Kidney glomerular epithelial cell (primary cell): ENCODE measurements at regions not wholly inside any gene's neighbourhood (a gene's known extent, or its start where the extent isn't known, plus 50 kb on each side); places are given as distances from the start of the nearest gene placed in this dataset.
"Not testable (repeated sequence)": the region's sequence is repeated elsewhere in the genome, so short reads cannot be mapped to it uniquely, and the experiment has no call there.

Experiments
- DNase-seq: peaks from one replicate; lab custom pipeline; 2025; lab: John Stamatoyannopoulos, UW

- no peak for DNase-seq
Measured at GRCh38 chr21:22020221-22020620, 1022.0 kb downstream of the NCAM2 start.

- not testable (repeated sequence) for DNase-seq
Measured at GRCh38 chr21:22023896-22024295, 1025.7 kb downstream of the NCAM2 start.

GRCh38 chr21:22044431-22044830 is 1046.2 kb downstream of the NCAM2 start:
- no peak for DNase-seq

- no peak for DNase-seq
Measured at GRCh38 chr21:22046576-22046975, 1048.4 kb downstream of the NCAM2 start.

GRCh38 chr21:22056904-22057303 is 1058.7 kb downstream of the NCAM2 start:
- DNase-seq = no peak

GRCh38 chr21:22062472-22063139 is 1064.4 kb downstream of the NCAM2 start:
- DNase-seq = no peak

- no peak for DNase-seq
Measured at GRCh38 chr21:22063140-22063539, 1064.9 kb downstream of the NCAM2 start.

- DNase-seq = no peak
Measured at GRCh38 chr21:22076471-22076870, 1078.3 kb downstream of the NCAM2 start.

GRCh38 chr21:22083899-22084298 is 1085.7 kb downstream of the NCAM2 start:
- no peak for DNase-seq

- no peak for DNase-seq
Measured at GRCh38 chr21:22096314-22096713, 1098.1 kb downstream of the NCAM2 start.

GRCh38 chr21:22106720-22107410 is 1108.7 kb downstream of the NCAM2 start:
- no peak for DNase-seq

GRCh38 chr21:22115746-22116145 is 1117.5 kb downstream of the NCAM2 start:
- no peak for DNase-seq

- no peak for DNase-seq
Measured at GRCh38 chr21:22120616-22121266, 1122.5 kb downstream of the NCAM2 start.

- DNase-seq = no peak
Measured at GRCh38 chr21:22125581-22125980, 1127.4 kb downstream of the NCAM2 start.

GRCh38 chr21:22128671-22129070 is 1130.5 kb downstream of the NCAM2 start:
- no peak for DNase-seq

- no peak for DNase-seq
Measured at GRCh38 chr21:22132358-22133071, 1134.3 kb downstream of the NCAM2 start.

GRCh38 chr21:22136740-22137139 is 1138.5 kb downstream of the NCAM2 start:
- no peak for DNase-seq

GRCh38 chr21:22138297-22139016 is 1140.2 kb downstream of the NCAM2 start:
- no peak for DNase-seq

- no peak for DNase-seq
Measured at GRCh38 chr21:22145545-22145944, 1147.3 kb downstream of the NCAM2 start.

GRCh38 chr21:22154579-22155274 is 1156.5 kb downstream of the NCAM2 start:
- no peak for DNase-seq

GRCh38 chr21:22164912-22165311 is 1166.7 kb downstream of the NCAM2 start:
- DNase-seq = no peak
